HepG2 (cell line): ENCODE measurements at regions not wholly inside any gene's neighbourhood (a gene's known extent, or its start where the extent isn't known, plus 50 kb on each side); places are given as distances from the start of the nearest gene placed in this dataset.
A peak's percentile ranks its signal among the peaks of the same experiment; 100 is the strongest.

ENCODE experiments used
- CBFB ChIP-seq: sonication (generic); formaldehyde crosslinking; IDR thresholded peaks from 2 replicates; pipeline ENCODE4 v1.4.0; 2020; ENCODE audit warnings: missing genetic modification reagents
- CHCHD3 ChIP-seq: sonication (generic); formaldehyde crosslinking; IDR thresholded peaks from 2 replicates; pipeline ENCODE4 v1.8.0; 2022; ENCODE audit warnings: mild to moderate bottlenecking, missing genetic modification reagents, moderate library complexity
- JDP2 ChIP-seq: sonication (generic); formaldehyde crosslinking; IDR thresholded peaks from 2 replicates; pipeline ENCODE4 v1.8.1; 2022; ENCODE audit warnings: missing genetic modification reagents, borderline replicate concordance
- NRL ChIP-seq: sonication (generic); formaldehyde crosslinking; IDR thresholded peaks from 2 replicates; pipeline ENCODE4 v1.5.0; 2020; ENCODE audit warnings: missing genetic modification reagents, mild to moderate bottlenecking, moderate library complexity, borderline replicate concordance
- ZBTB40 ChIP-seq, 2 experiments: fragments of 450-650 bp in 1 of 2; sonication (generic) in 1 of 2; formaldehyde crosslinking in 1 of 2; IDR thresholded peaks; 2 replicates each; pipeline versions ENCODE4 v1.6.1 to v1.8.0; 2016 to 2022; ENCODE audit warnings: antibody characterized with exemption in 1 of 2, mild to moderate bottlenecking in 1 of 2, missing genetic modification reagents in 1 of 2
- ZBTB43 ChIP-seq: sonication (generic); formaldehyde crosslinking; conservative IDR thresholded peaks from 2 replicates; pipeline ENCODE4 v1.4.0; 2020; ENCODE audit warnings: missing genetic modification reagents
- ZFP1 ChIP-seq: IDR thresholded peaks from 2 replicates; pipeline ENCODE4 v1.6.1; 2016
- ZGPAT ChIP-seq: IDR thresholded peaks from 2 replicates; pipeline ENCODE4 v1.6.1; 2016; ENCODE audit warnings: mild to moderate bottlenecking
- ZNF383 ChIP-seq: sonication (generic); formaldehyde crosslinking; IDR thresholded peaks from 2 replicates; pipeline ENCODE4 v1.4.0; 2020; ENCODE audit warnings: missing genetic modification reagents, mild to moderate bottlenecking, borderline replicate concordance
- ZNF451 ChIP-seq: sonication (generic); formaldehyde crosslinking; IDR thresholded peaks from 2 replicates; pipeline ENCODE4 v1.5.0; 2020; ENCODE audit warnings: mild to moderate bottlenecking, missing genetic modification reagents
- ZNF550 ChIP-seq: sonication (generic); formaldehyde crosslinking; IDR thresholded peaks from 2 replicates; pipeline ENCODE4 v1.4.0; 2020; ENCODE audit warnings: mild to moderate bottlenecking, missing genetic modification reagents, borderline replicate concordance
- ZNF556 ChIP-seq: sonication (generic); formaldehyde crosslinking; IDR thresholded peaks from 2 replicates; pipeline ENCODE4 v1.4.0; 2020; ENCODE audit warnings: mild to moderate bottlenecking, missing genetic modification reagents, borderline replicate concordance
- ZNF567 ChIP-seq: sonication (generic); formaldehyde crosslinking; IDR thresholded peaks from 2 replicates; pipeline ENCODE4 v1.8.1; 2023; ENCODE audit warnings: mild to moderate bottlenecking, missing genetic modification reagents, borderline replicate concordance
- ZNF766 ChIP-seq: sonication (generic); formaldehyde crosslinking; IDR thresholded peaks from 2 replicates; pipeline ENCODE4 v1.5.0; 2020; ENCODE audit warnings: missing genetic modification reagents, borderline replicate concordance
- ZNF839 ChIP-seq: sonication (generic); formaldehyde crosslinking; IDR thresholded peaks from 2 replicates; pipeline ENCODE4 v1.4.0; 2020; ENCODE audit warnings: missing genetic modification reagents, mild to moderate bottlenecking, borderline replicate concordance
- ZUFSP ChIP-seq: sonication (generic); formaldehyde crosslinking; IDR thresholded peaks from 2 replicates; pipeline ENCODE4 v1.9.0; 2021; ENCODE audit warnings: missing genetic modification reagents, mild to moderate bottlenecking, borderline replicate concordance

GRCh38 chr15:69591905-69592508 is 139.4 kb downstream of the RPLP1 start (continued):
- TF ChIP-seq ZUFSP (no peak), ZNF383 (no peak), JDP2 (CRISPR knock-in tag) (no peak; the same call in 1 of the 2 replicates), ZGPAT (CRISPR knock-in tag) (peak; percentile 93), ZNF550 (CRISPR knock-in tag) (no peak), NRL (CRISPR knock-in tag) (no peak), ZNF766 (CRISPR knock-in tag) (no peak), CBFB (CRISPR knock-in tag) (peak; percentile 88), ZNF567 (CRISPR knock-in tag) (0 out of 2 replicates have a peak, but pooled peaks have one; percentile 54), ZFP1 (CRISPR knock-in tag) (0 out of 2 replicates have a peak, but pooled peaks have one; percentile 60), ZBTB40 (IDR thresholded peaks at IDR 0.05) (no peak), ZBTB40 (CRISPR knock-in tag; IDR thresholded peaks at IDR 0.05) (no peak), ZBTB43 (no peak), CHCHD3 (CRISPR knock-in tag) (no peak), ZNF451 (CRISPR knock-in tag) (no peak), ZNF839 (no peak), ZNF556 (no peak)
